Natural killer cell (primary cell): ENCODE measurements at regions not wholly inside any gene's neighbourhood (a gene's known extent, or its start where the extent isn't known, plus 50 kb on each side); places are given as distances from the start of the nearest gene placed in this dataset.

ENCODE experiments used
- ATAC-seq, 3 donors: fragments of 150-1000 bp in 2 of 3; fragments of 200-7000 bp in 1 of 3; cut with Tn5 transposase; 1 replicate in 1 of 3; 2 replicates in 2 of 3; pipeline ENCODE4 v1.10.0; 2021; ENCODE audit warnings: mild to moderate bottlenecking in 2 of 3, moderate library complexity in 2 of 3
- DNase-seq, 2 donors: peaks; one replicate each; pipeline versions ENCODE4 v3.0.0 to v3.0.0-alpha.2; 2013 to 2021; ENCODE audit warnings: mixed read lengths in 1 of 2
- H3K27ac ChIP-seq: one replicate; pipeline ENCODE4 v1.5.1; 2013; ENCODE audit warnings: mild to moderate bottlenecking, low read length
- H3K27me3 ChIP-seq: one replicate; pipeline ENCODE4 v1.6.1; 2013; ENCODE audit warnings: low read length; ENCODE audit not compliant: control insufficient read depth, insufficient read depth
- H3K36me3 ChIP-seq: one replicate; pipeline ENCODE4 v1.6.1; 2013; ENCODE audit warnings: low read length; ENCODE audit not compliant: control insufficient read depth, insufficient read depth
- H3K4me1 ChIP-seq: one replicate; pipeline ENCODE4 v1.6.1; 2013; ENCODE audit warnings: low read length; ENCODE audit not compliant: control insufficient read depth, insufficient read depth
- H3K4me3 ChIP-seq: one replicate; pipeline ENCODE4 v1.5.1; 2013; ENCODE audit warnings: low read length
- H3K9me3 ChIP-seq: one replicate; pipeline ENCODE4 v1.6.1; 2013; ENCODE audit warnings: low read length; ENCODE audit not compliant: control insufficient read depth, insufficient read depth
- H3K27ac Mint-ChIP-seq, 2 donors: one replicate each; pipeline ENCODE4 v1.8.0; 2022; ENCODE audit warnings: mild to moderate bottlenecking in 2 of 2, mixed read lengths in 2 of 2, moderate library complexity in 1 of 2
- H3K27me3 Mint-ChIP-seq, 2 donors: one replicate each; pipeline ENCODE4 v1.8.0; 2022; ENCODE audit warnings: low read depth in 2 of 2, mixed read lengths in 2 of 2
- H3K36me3 Mint-ChIP-seq: one replicate; pipeline ENCODE4 v1.8.0; 2022; ENCODE audit warnings: mixed read lengths
- H3K4me1 Mint-ChIP-seq, 2 donors: one replicate each; pipeline ENCODE4 v1.8.0; 2022; ENCODE audit warnings: mixed read lengths in 2 of 2
- H3K4me3 Mint-ChIP-seq: one replicate; pipeline ENCODE4 v1.8.0; 2022; ENCODE audit warnings: mild to moderate bottlenecking, moderate library complexity, mixed read lengths
- H3K9me3 Mint-ChIP-seq, 2 donors: one replicate each; pipeline ENCODE4 v1.8.0; 2022; ENCODE audit warnings: mixed read lengths in 2 of 2
- CTCF ChIP-seq: fragments of 200-600 bp; IDR thresholded peaks from one replicate; pipeline ENCODE4 v1.8.0; 2022; ENCODE audit warnings: antibody characterized with exemption
- WGBS: methylation state at CpG from one replicate; pipeline ENCODE4 v1.1.7; 2013; ENCODE audit warnings: missing lambda C conversion rate; ENCODE audit not compliant: insufficient coverage; 5-methylcytosine and 5-hydroxymethylcytosine counted together
- intact Hi-C: fragments of 100-400 bp; cut with micrococcal nuclease; formaldehyde crosslinking; loops from one replicate; pipeline ENCODE4 v1.14.2; 2022

GRCh38 chr10:6313111-6313895 lies 110.6 kb downstream of the PFKFB3 start:
- intact Hi-C loops: loop anchor here (10.0 kb wide), 1 partner anchor 61 kb away; no protein-coding TSS in a partner anchor
- H3K36me3 Mint-ChIP-seq: no peaks in the 10 kb centered on the region
- no peaks in the 10 kb centered on the region for H3K36me3 ChIP-seq
- WGBS: 95% methylated on average over 11 of the region's 12 CpGs
- ATAC-seq (no peak), DNase-seq (no peak)
- no peak overlapping the region for H3K4me3 ChIP-seq
- H3K27ac ChIP-seq: no peak overlapping the region
- no peaks in the 10 kb centered on the region for H3K9me3 ChIP-seq
- no peak overlapping the region for H3K4me3 Mint-ChIP-seq
- H3K9me3 Mint-ChIP-seq: no peaks in the 10 kb centered on the region
- no peaks in the 10 kb centered on the region for H3K4me1 Mint-ChIP-seq
- no peaks in the 10 kb centered on the region for H3K4me1 ChIP-seq
- H3K27me3 ChIP-seq: no peaks in the 10 kb centered on the region
- peaks cover 8 to 11% of the 10 kb centered on the region in 2 donors for H3K27me3 Mint-ChIP-seq
- no peak overlapping the region for H3K27ac Mint-ChIP-seq
- no peak for TF ChIP-seq CTCF

- H3K4me1 Mint-ChIP-seq: no peaks in the 10 kb centered on the region
- no peak for DNase-seq
- no peak for TF ChIP-seq CTCF
- intact Hi-C loops: loop anchor here (10.0 kb wide), 1 partner anchor 60 kb away; no protein-coding TSS in a partner anchor
- H3K27me3 Mint-ChIP-seq: peaks cover 8 to 11% of the 10 kb centered on the region in 2 donors
- no peak for ATAC-seq
- H3K9me3 Mint-ChIP-seq: no peaks in the 10 kb centered on the region
- 89% methylated on average over 9 of the region's 9 CpGs for WGBS
- no peaks in the 10 kb centered on the region for H3K9me3 ChIP-seq
- no peaks in the 10 kb centered on the region for H3K4me1 ChIP-seq
- H3K4me3 Mint-ChIP-seq: no peak overlapping the region
- no peaks in the 10 kb centered on the region for H3K36me3 Mint-ChIP-seq
- H3K27ac ChIP-seq: no peak overlapping the region
- H3K27me3 ChIP-seq: no peaks in the 10 kb centered on the region
- no peak overlapping the region for H3K27ac Mint-ChIP-seq
- no peaks in the 10 kb centered on the region for H3K36me3 ChIP-seq
- no peak overlapping the region for H3K4me3 ChIP-seq
Observed at GRCh38 chr10:6314620-6315205, 112.0 kb downstream of the PFKFB3 start.

GRCh38 chr10:6319119-6319518 lies 116.4 kb downstream of the PFKFB3 start:
- no peaks in the 10 kb centered on the region for H3K4me1 Mint-ChIP-seq
- H3K27ac ChIP-seq: no peak overlapping the region

More at GRCh38 chr10:6319119-6319518, 116.4 kb downstream of the PFKFB3 start:
- Histone ChIP-seq H3K4me1 (peaks cover 3% of the 10 kb centered on the region), H3K9me3 (no peaks in the 10 kb centered on the region), H3K36me3 (no peaks in the 10 kb centered on the region), H3K27me3 (no peaks in the 10 kb centered on the region), H3K4me3 (no peak overlapping the region)
- ATAC-seq (no peak), DNase-seq (no peak)
- H3K4me3 Mint-ChIP-seq: no peak overlapping the region
- no peak for TF ChIP-seq CTCF
- intact Hi-C loops: loop anchor here (10.0 kb wide), 1 partner anchor 56 kb away; no protein-coding TSS in a partner anchor
- no peak overlapping the region for H3K27ac Mint-ChIP-seq
- no peaks in the 10 kb centered on the region for H3K9me3 Mint-ChIP-seq
- H3K27me3 Mint-ChIP-seq: peaks cover 8% of the 10 kb centered on the region in 2 donors
- H3K36me3 Mint-ChIP-seq: no peaks in the 10 kb centered on the region
